Putamen (tissue), 1 donor: ENCODE measurements at regions not wholly inside any gene's neighbourhood (a gene's known extent, or its start where the extent isn't known, plus 50 kb on each side); places are given as distances from the start of the nearest gene placed in this dataset.
"Not testable (repeated sequence)": the region's sequence is repeated elsewhere in the genome, so short reads cannot be mapped to it uniquely, and the experiment has no call there.

Experiments used
- DNase-seq: peaks from one replicate; pipeline ENCODE4 v3.0.0-alpha.2; 2016; ENCODE audit warnings: low spot score

- no peak for DNase-seq
These were observed 115.1 kb downstream of the KCNRG start for GRCh38 chr13:50130123-50130946.

GRCh38 chr13:50131920-50132903, 117.0 kb downstream of the KCNRG start:
- no peak for DNase-seq

- DNase-seq = no peak
These were observed 117.7 kb downstream of the KCNRG start for GRCh38 chr13:50132904-50133357.

- no peak for DNase-seq
These were observed 118.2 kb downstream of the KCNRG start for GRCh38 chr13:50133358-50133953.

- no peak for DNase-seq
These were observed 121.0 kb downstream of the KCNRG start for GRCh38 chr13:50136226-50136625.

- no peak for DNase-seq
These were observed 121.4 kb downstream of the KCNRG start for GRCh38 chr13:50136678-50137077.

- DNase-seq = not testable (repeated sequence)
These were observed 124.2 kb downstream of the KCNRG start for GRCh38 chr13:50139435-50139934.

GRCh38 chr13:50140153-50140552, 124.9 kb downstream of the KCNRG start:
- DNase-seq = no peak

GRCh38 chr13:50140581-50141374, 125.5 kb downstream of the KCNRG start:
- DNase-seq = no peak

- DNase-seq = no peak
These were observed 126.2 kb downstream of the KCNRG start for GRCh38 chr13:50141375-50141975.

- DNase-seq = no peak
These were observed 129.3 kb downstream of the KCNRG start for GRCh38 chr13:50144246-50145160.

GRCh38 chr13:50149214-50149613, 134.0 kb downstream of the KCNRG start:
- DNase-seq = no peak

GRCh38 chr13:50149932-50150331, 134.7 kb downstream of the KCNRG start:
- DNase-seq = no peak

- DNase-seq = no peak
These were observed 137.0 kb downstream of the KCNRG start for GRCh38 chr13:50152224-50152623.

- no peak for DNase-seq
These were observed 137.5 kb downstream of the KCNRG start for GRCh38 chr13:50152655-50153309.

GRCh38 chr13:50153401-50153800, 138.2 kb downstream of the KCNRG start:
- DNase-seq = no peak

- DNase-seq = no peak
These were observed 138.6 kb downstream of the KCNRG start for GRCh38 chr13:50153876-50154275.

- DNase-seq = no peak
These were observed 139.5 kb downstream of the KCNRG start for GRCh38 chr13:50154697-50155096.

- no peak for DNase-seq
These were observed 140.9 kb downstream of the KCNRG start for GRCh38 chr13:50156140-50156539.
